OCI-M1 (cell line): ENCODE measurements at regions not wholly inside any gene's neighbourhood (a gene's known extent, or its start where the extent isn't known, plus 50 kb on each side); places are given as distances from the start of the nearest gene placed in this dataset.
"Not testable (repeated sequence)": the region's sequence is repeated elsewhere in the genome, so short reads cannot be mapped to it uniquely, and the experiment has no call there.

ENCODE experiments used
- DNase-seq: peaks from one replicate; lab custom pipeline; 2025; lab: John Stamatoyannopoulos, UW

DNA sequence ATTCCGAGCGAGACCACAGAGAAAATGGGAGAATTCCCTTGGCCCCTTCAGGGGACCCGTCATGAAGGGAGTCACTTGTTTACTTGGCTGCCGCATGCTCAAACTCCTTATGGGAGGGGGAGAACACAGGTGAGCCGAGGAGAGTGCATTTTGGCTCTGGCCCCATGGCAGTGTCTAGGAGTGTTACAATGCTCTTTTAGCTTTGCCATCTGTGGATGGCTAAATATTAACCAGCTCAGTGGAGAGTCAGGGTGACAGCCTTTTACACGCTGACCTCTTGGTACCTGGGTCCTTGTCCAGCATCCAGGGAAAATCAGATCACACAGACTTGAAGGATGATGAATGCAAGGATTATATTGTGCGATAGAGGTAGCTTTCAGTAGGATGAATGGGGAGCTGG, 146.4 kb upstream of the ATXN7L3B start:
- DNase-seq, result no peak

DNA sequence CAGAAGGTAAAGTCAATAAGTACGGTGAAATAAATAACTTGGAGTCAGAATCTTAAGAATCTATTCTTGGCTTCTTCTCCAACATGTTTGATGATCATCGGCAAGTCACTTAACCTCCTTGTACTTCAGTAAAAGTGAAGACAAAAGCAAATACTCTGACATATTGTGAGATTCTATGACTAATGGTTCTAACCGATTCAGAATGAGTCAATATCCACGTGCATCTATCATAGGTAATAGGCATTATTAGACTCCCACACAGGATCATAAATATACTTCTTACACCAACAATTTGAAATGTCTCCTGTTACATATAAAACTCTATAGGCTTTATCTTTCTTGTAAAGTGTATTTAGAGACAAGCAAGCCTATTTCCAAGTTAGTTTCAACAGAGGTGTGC, 144.4 kb upstream of the ATXN7L3B start:
- no peak for DNase-seq

DNA sequence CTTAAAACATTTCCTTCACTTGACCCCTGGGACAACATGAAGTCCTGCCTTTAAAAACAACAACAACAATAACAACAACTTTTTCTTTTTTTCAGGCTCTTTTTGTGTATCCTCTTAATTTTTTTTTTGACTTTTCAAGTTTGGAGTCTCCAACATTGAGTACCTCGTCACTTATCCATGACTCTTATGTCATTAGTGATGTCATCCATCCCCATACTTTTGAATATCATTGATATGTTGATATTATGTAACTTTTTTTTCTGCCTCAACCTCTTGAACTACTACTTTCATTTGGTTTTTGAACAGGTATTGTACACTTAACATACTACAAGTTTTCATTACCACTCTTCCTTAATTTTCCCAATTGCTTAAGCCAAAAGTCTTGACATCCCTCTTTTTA, 143.0 kb upstream of the ATXN7L3B start:
- DNase-seq, result no peak

DNA sequence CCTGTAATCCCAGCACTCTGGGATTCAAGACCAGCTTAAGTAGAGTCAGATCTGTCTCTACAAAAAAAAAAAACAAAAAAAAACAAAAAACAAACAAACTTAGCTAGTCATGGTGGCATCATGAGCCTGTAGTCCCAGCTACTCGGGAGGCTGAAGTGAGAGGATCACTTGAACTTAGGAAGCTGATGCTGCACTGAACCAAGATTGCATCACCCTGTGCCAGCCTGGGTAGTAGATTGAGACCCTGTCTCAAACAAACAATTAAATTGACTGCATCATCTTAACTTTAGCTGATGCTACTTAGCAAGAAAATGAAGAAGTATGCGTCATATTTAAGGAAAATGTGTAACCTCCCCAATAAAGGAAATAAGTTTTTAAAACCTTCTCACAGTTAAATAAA, 136.6 kb upstream of the ATXN7L3B start:
- DNase-seq, result peak; percentile 23

DNA sequence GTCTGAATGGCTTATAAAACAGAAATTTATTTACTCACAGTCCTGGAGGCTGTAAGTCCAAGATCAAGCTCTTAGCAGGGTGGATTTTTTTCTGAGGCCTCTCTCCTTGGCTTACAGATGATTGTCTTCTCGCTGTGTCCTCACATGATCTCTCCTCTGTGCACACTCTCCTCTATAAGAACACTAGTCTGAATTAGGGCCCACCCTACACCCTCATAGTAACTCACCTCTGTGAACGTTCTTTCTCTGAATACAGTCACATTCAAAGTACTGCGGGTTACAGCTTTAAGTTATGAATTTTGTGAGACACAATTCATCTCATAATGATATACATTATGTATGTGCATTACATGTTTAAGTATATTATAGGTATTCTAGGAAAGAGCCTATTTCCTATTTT, 135.7 kb upstream of the ATXN7L3B start:
- DNase-seq, result no peak

DNA sequence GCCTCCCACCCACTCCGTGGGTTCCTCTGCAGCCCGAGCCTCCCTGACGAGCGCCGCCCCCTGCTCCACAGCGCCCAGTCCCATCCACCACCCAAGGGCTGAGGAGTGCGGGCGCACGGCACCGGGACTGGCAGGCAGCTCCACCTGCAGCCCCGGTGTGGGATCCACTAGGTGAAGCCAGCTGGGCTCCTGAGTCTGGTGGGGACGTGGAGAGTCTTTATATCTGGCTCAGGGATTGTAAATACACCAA, 134.5 kb upstream of the ATXN7L3B start:
- DNase-seq, result not testable (repeated sequence)

DNA sequence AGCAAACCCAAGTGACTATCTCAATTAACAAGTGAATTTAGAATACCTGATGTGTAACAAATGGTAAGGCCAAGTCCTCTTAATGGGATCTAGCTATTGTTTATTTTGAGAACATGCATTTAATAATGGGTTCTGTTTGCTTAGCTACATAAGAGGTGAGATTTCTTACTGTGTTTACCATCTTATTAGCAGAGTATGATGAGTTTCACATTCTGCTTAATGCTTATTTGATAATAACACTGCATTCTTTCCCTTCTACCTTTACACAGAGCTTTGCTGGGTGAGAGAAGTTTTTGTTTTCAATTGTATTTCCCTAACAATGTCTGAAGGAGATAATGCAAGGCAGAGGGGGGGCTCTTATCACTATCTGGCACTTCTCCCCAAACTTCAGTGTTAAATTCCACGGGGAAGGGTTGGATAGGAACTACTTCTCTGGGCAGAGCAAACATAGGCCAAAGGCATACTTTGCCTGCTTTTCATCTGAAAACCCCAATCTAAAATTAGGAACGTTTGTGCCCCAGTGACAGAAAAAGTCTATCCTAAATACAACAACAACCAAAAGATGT, 129.0 kb upstream of the ATXN7L3B start:
- no peak for DNase-seq

DNA sequence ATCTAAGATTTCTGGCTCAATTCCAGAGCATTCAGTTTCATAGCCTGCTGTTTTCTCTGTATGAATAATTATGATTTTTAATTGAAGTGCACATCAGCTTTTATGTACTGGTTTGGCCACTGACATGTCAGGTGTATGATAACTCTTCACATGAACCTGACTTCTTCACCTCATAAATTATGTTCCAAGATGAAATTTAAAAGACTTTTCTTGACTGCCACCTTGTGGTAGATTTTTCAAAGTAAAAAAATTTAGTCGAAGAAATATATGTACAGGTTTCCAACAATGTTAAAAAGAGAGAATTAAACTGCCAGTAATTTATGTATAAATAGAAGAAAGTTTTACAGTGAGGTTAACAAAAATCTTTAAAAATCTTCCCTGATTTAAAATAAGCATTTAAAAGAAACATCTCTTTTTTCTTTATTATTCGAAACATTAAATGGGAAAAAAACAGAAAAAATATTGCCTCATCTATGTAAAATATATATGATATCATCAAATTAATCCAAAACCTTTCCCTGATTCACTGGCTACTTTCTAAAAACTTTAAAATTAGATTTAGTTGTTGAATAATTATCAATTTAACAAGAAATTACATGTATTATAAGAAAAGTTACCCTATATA, 124.9 kb upstream of the ATXN7L3B start:
- peak; percentile 74 for DNase-seq

DNA sequence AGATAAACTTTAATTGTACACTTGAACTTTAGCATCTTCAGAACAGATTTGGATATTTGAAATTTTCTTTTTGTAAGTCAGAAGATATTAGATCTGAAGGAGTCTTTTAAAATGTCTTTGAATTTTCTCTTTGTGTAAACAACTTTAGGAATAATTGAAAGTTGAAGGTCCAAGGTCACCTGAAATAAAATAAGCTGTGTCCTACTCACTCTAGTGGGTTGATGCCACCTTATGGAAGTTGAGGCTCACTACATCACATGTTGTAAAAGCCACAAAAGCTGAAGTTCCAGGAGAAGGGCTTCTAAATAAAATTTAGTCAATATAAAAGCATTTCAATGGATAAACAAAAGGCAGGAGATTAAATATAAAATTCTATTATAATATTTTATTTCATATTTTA, 122.0 kb upstream of the ATXN7L3B start:
- peak; percentile 71 for DNase-seq

DNA sequence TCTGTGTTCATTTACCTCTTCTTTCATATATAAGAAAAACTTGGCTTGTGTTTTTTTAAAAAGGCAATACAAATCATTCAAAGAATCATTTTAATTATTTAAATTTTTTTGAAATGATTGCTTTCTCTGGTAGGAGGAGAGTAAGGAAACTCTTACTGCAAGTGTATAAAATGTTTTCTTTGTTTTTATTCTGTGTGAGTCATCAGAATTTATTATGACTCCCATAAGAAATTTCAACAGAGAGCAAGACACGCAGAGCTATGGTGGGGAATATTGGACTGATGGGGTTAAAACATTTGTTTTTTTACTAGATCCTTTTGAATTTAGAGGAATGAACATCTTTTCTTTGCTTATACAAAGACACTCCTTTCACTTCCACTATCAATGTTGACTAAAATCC, 119.1 kb upstream of the ATXN7L3B start:
- no peak for DNase-seq

DNA sequence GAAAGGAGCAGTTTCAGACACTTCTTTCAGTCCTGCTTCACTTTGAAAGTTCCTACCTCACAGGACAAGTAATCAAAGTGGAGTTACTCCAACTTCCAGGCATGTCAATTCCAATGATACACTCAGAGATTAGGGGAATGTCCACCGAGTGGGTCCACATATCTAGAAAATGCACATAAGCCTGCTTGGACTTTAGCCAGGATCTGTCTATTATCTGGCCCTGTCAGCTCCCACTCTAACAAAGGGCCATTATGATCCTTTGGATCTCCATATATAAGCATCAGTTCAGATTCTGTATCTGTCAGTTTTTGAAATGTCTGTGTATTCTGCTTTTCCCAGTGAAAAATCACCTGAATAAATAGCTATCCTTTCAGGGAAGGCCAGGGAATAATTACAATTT, 112.9 kb upstream of the ATXN7L3B start:
- peak; percentile 19 for DNase-seq

DNA sequence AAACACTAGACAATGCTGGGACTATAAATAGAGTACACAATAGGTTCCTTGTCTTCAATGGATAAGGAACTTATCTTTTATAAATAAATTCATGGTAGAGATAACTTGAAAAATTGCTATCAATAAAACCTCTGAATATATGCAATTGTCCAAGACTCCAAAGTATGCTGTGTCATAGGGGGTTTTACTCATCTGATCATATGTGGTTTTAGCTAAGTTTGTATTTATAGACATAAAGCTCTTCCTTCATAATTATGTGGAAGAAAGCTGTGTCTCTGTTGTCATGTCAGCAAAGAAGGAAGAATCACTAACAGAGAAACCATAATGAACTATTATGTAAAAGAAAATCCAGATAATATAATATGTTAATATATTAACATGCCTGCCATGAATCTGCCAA, 111.5 kb upstream of the ATXN7L3B start:
- DNase-seq, result peak; percentile 31

DNA sequence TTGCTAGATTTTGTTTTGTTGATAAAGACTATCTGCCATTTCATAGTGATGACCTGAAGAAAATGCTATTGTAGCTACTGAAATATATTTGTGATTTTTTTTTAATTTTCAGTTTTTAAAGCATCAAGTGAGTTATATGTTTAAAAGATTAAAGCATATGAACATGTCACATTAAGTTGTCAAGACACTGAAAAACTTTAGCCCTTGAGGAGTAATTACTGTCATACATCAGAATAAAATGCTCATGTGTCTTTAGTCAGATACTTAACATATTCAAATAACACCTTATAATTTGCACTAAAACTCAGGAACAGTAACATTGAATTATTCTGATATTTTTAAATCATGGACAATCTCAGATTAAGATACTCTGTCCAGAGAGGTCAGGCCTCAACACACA, 108.1 kb upstream of the ATXN7L3B start:
- no peak for DNase-seq

DNA sequence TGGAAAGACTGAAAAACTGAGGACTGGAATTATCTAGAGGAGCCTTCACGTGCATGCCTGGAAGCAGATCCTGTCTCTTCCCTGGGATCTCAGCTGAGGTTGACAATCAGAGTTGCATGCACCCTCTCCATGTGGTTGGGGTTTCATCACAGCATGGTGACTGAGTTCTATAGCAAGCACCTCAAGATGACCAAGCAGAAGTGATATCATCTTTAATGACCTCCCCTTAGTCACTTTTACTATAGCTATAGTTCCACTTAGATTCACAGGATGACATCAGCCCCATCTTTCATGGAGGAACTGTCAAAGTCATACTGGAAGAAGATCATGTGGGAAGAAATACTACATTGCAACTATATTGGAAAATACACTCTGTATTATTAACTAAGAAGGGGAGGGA, 105.8 kb upstream of the ATXN7L3B start:
- no peak for DNase-seq

DNA sequence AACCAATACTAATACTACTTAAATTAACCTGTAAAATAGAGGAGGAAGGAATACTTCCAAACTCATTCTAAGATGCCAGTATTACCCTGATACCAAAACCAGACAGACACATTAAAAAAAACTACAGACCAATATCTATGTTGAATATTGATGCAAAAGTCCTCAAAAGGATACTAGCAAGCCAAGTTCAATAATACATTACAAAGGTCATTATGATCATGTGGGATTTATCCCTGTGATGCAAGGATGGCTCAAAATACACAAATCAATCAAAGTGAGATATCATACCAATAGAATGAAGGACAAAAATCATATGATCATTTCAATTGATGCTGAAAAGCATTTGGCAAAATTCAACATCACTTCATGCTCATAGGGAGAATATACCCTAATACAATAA, 97.2 kb upstream of the ATXN7L3B start:
- DNase-seq, result no peak

DNA sequence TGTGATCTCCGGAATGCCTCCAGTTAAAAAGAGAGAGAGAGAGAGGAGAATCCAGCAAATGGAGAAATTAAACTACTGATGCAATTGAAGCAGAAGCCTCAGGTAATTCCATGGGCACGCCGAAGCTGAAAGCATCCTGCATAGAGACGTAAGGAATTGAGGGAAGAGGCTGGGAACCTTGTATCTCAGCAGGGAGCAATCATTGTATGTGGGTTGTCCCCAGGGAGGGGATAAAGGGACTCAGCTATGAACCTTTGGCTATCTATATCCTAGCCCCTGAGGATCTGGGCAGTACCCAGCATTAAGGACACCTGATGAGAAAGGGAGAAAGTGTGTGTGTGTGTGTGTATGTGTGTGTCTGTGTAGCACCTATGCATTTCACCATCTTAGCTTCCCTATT, 95.8 kb upstream of the ATXN7L3B start:
- DNase-seq, result no peak

DNA sequence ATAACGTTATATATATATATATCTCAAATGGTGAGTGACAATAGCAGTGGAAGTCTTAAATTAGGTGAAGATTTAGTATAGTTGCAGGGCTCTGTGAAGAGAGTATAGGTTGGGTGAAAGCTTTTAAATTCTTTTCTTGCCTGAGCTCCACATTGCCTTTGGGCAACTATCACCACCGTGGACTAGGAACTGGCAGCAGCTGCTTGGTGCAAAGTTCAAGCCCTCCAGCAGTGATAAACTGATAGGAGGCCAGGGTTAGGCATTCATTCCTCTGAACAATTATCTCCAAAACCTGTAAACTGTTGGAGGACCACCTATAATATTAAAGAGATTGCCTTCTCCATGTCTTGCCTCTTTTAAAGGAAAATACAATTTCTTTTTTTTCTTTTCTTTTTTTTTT, 91.2 kb upstream of the ATXN7L3B start:
- DNase-seq, result no peak

DNA sequence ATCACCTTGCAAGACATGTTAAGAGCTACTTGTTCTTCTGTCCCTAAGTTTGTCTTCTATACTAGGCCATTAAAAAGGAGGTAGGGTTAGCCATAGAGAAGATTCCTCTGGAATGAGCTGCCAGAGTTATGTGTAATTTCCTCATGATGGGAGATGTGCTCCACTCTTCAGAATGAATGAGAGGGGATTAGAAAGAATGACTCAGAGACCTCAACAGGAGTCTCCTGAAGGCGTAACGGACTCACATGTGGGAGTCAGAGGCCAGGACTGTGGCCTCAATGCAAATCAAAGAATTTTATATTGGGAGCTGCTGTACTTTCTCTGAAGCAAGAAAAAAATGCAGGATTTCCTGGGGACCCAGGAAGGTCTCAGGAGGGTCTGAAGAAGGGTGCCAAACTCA, 87.8 kb upstream of the ATXN7L3B start:
- DNase-seq, result peak; percentile 11

DNA sequence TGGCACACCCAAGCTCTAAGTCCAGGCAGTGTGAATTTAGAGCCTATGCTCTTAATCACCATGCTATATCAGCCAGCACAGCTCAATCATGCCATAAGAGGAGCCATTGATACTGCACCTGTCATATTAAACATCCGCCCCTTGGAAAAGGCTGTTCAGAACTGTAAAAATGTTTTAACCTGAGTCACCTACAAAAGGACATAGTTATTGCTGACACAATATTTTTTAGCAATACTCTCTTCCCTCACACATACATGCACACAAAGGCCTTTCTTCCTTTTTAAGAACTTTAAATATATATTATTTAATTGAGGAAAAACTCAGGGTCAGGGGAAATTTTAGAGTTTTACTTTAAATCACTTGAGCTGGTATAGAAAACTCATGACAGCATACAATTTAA, 83.5 kb upstream of the ATXN7L3B start:
- no peak for DNase-seq

DNA sequence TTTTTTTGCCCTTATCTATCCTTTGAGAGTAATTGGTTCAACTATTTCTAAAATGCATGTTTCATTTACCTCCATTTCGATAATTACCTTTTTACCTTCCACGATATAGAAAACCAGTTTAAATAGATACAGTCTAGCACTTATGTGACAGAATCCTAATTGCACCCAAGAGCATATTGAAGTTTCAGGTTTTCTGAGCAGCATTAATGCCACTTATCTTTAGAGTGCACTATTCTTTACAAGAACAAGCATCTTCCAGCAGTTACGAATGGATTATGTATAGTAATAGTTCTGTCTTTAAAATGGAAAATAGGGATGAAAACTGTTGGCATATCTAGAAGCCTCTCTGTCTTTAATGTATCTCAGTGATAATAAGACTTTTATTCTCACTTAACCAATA, 82.2 kb upstream of the ATXN7L3B start:
- DNase-seq, result no peak

DNA sequence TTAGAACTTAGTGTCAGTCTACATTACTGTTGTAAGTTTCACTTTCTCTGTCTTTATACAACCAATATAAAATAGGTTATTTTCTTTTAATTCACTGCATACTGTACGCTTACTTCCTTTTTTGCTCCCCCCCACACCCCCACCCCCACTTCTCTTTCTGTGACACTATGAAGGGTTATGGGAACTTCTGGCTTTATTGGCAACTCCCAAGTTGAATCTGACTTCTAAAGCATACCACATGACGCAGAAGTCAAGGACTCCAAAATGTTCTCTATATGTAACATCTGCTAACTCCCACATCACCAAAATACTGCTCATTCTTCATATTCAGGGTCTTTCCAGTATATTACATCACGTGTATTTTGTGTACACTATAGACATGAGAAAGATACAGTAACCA, 81.2 kb upstream of the ATXN7L3B start:
- DNase-seq, result peak; percentile 22

DNA sequence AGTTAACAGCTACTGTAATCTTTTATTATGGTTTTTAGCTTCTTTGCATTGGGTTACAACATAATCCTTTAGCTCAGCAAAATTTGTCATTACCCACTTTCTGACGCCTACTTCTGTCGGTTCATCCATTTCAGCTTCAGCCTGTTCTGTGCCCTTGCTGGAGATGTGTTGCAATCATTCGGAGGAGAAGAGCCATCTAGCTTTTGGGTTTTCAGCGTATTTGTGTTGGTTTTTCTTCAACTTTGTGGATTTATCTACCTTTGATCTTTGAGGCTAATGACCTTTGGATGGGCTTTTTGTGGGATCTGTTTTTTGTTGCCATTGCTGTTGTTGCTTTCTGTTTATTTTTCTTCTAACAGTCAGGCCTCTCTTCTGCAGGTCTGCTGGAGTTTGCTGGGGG, 69.2 kb upstream of the ATXN7L3B start:
- no peak for DNase-seq

DNA sequence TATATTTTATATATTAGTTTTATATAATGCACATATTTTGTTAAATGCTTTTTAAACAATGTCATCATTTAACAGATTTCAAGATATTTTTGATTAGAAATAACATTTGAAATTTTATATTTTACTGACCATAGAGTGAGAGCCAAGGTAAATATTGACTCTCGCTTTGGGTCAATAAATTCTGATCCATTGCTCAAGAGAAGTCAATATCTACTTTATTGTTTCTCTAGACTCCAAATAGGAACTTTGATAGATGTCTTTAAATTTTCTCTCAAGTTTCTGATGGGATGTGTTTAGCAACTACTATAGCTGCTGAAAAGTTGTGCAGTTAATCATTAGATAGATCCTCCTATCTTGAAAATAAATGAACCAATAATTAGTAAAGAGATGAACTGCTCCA, 61.4 kb upstream of the ATXN7L3B start:
- DNase-seq, result no peak

DNA sequence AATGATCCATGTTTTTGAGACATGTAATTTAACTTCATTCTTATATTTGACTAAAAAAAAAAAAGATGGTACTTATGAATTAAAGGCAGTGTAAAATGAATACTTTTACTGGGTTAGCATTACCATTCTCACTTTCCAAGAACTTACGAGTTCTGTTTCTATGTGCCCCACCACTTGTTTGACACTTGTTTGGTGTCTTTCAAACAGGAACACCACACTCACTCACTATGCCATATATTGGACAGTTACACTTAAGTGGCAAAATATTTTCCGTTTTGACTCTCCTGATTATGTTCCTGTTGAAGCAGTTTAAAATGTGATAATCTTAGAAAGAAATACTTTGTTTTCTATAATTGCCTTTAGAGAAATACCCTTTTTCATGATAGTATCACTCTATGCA, 56.6 kb upstream of the ATXN7L3B start:
- DNase-seq, result no peak

DNA sequence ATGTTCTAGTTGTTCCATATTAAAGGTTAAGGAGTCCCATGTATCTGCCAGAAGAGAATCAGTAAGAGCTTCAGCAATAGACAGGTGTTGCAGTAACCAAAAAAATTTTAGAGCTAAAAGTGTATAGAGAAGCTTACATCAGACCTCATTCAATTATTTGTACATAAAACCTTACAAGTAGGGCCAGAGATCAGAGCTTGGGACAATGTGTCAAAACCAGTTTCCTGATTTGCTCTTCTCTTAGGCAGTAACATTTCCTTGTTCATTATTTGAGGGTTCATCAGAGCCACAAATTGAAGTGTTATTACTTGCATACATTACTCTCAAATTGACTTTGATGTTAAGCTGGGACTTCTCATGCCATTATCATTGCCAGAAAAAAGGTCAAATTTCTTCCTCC, 55.5 kb upstream of the ATXN7L3B start:
- DNase-seq, result no peak
